B cell (primary cell): ENCODE measurements at regions not wholly inside any gene's neighbourhood (a gene's known extent, or its start where the extent isn't known, plus 50 kb on each side); places are given as distances from the start of the nearest gene placed in this dataset.

Source experiments
- CTCF ChIP-seq: fragments of 200-600 bp; IDR thresholded peaks from one replicate; pipeline ENCODE4 v1.8.0; 2022; ENCODE audit warnings: antibody characterized with exemption, mild to moderate bottlenecking
- EZH2 ChIP-seq: IDR thresholded peaks from 2 replicates; pipeline ENCODE4 v1.6.1; 2012; ENCODE audit warnings: borderline replicate concordance, low read depth, mild to moderate bottlenecking, moderate library complexity, low read length; ENCODE audit not compliant: insufficient read depth, poor library complexity, severe bottlenecking

- no peak for TF ChIP-seq CTCF
- no peak for TF ChIP-seq EZH2
Measured at GRCh38 chr3:104397713-104398112, 969.0 kb upstream of the ALCAM start.
